Activated naive CD4-positive, alpha-beta T cell treated with anti-CD3 and anti-CD28 coated beads, Interleukin-2, amount 50 U/mL, for 24 hours (primary cell): ENCODE measurements at regions not wholly inside any gene's neighbourhood (a gene's known extent, or its start where the extent isn't known, plus 50 kb on each side); places are given as distances from the start of the nearest gene placed in this dataset.
"Not testable (repeated sequence)": the region's sequence is repeated elsewhere in the genome, so short reads cannot be mapped to it uniquely, and the experiment has no call there.

Experiments used
- H3K27ac Mint-ChIP-seq: one replicate; pipeline ENCODE4 v1.8.0; 2021; ENCODE audit warnings: mild to moderate bottlenecking, mixed read lengths
- H3K27me3 Mint-ChIP-seq: one replicate; pipeline ENCODE4 v1.8.0; 2021; ENCODE audit warnings: mixed read lengths
- H3K36me3 Mint-ChIP-seq: one replicate; pipeline ENCODE4 v1.8.0; 2021; ENCODE audit warnings: mixed read lengths
- H3K4me1 Mint-ChIP-seq: one replicate; pipeline ENCODE4 v1.8.0; 2021; ENCODE audit warnings: mixed read lengths
- H3K4me3 Mint-ChIP-seq: one replicate; pipeline ENCODE4 v1.8.0; 2021; ENCODE audit warnings: mild to moderate bottlenecking, mixed read lengths
- H3K9me3 Mint-ChIP-seq: one replicate; pipeline ENCODE4 v1.8.0; 2021; ENCODE audit warnings: mixed read lengths

DNA sequence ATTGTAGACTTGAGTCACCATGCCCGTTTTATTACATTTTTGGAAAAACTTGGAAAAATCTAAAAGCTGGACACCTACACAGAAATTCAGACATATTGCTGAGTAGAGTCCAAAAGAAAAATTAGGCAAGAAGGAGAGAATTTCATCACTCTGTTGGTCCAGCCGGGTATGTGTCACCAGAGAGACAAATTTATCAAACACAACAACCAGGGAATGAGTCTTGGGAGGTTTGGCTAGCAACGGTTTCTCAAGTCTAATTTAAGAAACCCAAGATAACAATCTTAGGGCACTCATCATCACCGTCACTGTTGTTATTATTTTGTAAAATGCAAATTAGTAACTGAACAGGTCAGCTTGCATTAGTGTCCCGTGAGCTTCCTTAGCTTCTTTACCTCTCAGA is 197.5 kb upstream of the C2CD4B start:
- Mint-ChIP-seq H3K27ac (no peak overlapping the region), H3K9me3 (no peaks in the 10 kb centered on the region), H3K4me1 (no peaks in the 10 kb centered on the region), H3K4me3 (no peak overlapping the region), H3K36me3 (no peaks in the 10 kb centered on the region), H3K27me3 (peaks cover 20% of the 10 kb centered on the region)

DNA sequence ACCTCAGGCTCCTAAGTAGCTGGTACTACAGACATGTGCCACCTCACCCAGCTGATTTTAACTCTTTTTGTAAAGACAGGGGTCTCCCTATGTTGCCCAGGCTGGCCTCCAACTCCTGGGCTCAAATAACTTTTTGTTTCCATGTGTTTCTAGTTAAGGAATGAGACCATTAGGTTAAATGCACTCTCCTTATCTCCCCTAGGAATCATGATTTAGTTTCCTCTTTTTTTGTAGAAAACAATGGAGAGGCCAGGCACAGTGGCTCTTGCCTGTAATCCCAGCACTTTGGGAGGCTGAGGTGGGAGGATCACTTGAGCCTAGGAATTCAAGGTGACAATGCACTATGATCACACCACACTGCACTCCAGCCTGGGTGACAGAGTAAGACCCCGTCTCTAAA is 198.8 kb upstream of the C2CD4B start:
- no peaks in the 10 kb centered on the region for H3K36me3 Mint-ChIP-seq
- H3K4me1 Mint-ChIP-seq: no peaks in the 10 kb centered on the region
- H3K4me3 Mint-ChIP-seq: no peak overlapping the region
- no peaks in the 10 kb centered on the region for H3K9me3 Mint-ChIP-seq
- H3K27ac Mint-ChIP-seq: no peak overlapping the region
- H3K27me3 Mint-ChIP-seq: peaks cover 19% of the 10 kb centered on the region

DNA sequence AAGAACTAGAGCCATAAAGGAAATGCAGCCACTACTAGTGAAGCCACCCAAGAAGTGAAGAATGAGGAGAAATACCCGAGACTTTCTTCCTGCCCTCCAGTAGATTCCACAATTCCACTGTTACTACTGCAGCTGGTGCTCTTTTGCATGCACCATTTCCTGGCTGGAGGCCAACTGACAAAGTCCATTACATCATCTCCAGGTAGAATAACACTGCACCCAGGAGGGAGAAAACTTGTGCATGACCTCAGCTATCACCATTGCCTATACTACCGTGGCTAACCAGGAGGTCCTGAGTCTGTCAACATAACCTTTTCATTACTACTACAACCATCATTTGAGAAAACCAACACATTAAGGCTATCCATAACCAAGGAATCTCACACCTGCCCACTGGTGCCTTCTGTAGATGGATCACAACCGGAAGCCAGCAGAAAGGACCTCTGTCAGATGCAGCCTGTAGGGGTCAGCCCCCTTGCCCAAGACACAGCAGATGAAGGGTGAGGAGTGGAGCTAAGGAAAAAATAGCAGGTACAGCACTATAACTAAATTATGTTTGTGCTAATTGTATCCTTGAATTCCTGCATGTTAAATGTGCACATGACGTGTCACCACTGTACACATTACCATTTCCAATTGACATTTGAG is 200.8 kb upstream of the C2CD4B start:
- Mint-ChIP-seq H3K4me3 (no peak overlapping the region), H3K27me3 (peaks cover 11% of the 10 kb centered on the region), H3K27ac (no peak overlapping the region), H3K36me3 (no peaks in the 10 kb centered on the region), H3K9me3 (no peaks in the 10 kb centered on the region), H3K4me1 (no peaks in the 10 kb centered on the region)

DNA sequence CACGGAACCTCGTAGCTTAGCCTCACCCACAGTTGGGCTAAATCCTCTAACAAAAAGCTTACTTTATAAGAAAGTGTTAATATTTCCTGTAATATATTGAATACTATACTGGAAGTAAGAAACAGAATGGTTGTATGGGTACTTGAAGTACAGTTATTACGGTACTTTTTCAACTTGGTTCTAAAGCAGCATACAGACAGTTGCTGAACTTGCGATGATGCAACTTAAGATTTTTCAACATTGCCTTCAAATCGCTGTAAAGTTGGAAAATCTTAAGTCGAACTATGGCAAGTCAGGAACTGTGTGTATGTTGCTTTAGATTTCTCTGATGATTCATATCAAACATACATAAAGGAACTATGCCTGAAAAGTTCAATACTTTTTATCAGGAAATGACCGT is 204.4 kb upstream of the C2CD4B start:
- no peak overlapping the region for H3K27ac Mint-ChIP-seq
- H3K27me3 Mint-ChIP-seq: peaks cover 11% of the 10 kb centered on the region
- no peaks in the 10 kb centered on the region for H3K36me3 Mint-ChIP-seq

GRCh38 chr15:62371683-62372082 is 206.6 kb upstream of the C2CD4B start:
- not testable (repeated sequence) for H3K27ac Mint-ChIP-seq, H3K4me3 Mint-ChIP-seq, H3K4me1 Mint-ChIP-seq, H3K9me3 Mint-ChIP-seq, H3K36me3 Mint-ChIP-seq
- H3K27me3 Mint-ChIP-seq: peaks cover 15% of the 10 kb centered on the region

More for the DNA sequence above, 204.4 kb upstream of the C2CD4B start:
- H3K4me1 Mint-ChIP-seq: no peaks in the 10 kb centered on the region
- H3K9me3 Mint-ChIP-seq: no peaks in the 10 kb centered on the region
- H3K4me3 Mint-ChIP-seq: no peak overlapping the region

DNA sequence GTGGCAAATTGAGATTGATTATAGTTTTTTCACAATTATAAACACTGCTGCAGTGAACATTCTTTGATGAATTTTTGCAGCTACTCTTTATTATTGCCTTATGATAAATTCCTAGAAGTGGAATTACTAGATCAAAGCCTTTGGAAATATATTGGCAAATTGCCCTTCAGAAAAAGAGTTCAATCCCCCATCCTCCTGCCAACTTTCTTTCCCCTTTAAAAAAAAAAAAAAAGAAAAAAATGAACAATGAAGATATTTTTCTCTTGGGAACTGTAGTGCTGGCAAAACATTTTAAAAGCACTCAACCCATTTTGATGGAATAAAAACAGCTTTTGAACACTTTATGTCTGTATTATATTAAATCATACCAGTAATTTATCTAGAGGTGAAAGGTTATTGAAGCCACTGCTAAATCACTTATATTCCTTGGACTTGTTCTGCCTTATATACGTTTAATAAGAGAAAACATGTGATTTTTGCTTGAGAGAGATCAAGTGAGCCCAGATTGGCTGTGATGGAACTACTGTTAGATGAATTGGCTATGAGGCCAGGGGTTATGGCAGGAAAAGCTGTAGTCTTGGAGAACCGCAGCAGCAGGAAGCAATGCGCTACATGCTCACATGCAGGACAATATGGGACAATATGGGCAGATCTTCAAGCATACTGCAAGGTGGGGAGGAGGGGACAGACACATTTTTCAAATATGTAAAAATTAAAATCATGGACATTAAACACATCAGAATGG is 212.8 kb upstream of the C2CD4B start:
- Mint-ChIP-seq H3K4me3 (no peak overlapping the region), H3K27me3 (peaks cover 13% of the 10 kb centered on the region), H3K4me1 (no peaks in the 10 kb centered on the region), H3K36me3 (no peaks in the 10 kb centered on the region), H3K27ac (no peak overlapping the region), H3K9me3 (no peaks in the 10 kb centered on the region)

DNA sequence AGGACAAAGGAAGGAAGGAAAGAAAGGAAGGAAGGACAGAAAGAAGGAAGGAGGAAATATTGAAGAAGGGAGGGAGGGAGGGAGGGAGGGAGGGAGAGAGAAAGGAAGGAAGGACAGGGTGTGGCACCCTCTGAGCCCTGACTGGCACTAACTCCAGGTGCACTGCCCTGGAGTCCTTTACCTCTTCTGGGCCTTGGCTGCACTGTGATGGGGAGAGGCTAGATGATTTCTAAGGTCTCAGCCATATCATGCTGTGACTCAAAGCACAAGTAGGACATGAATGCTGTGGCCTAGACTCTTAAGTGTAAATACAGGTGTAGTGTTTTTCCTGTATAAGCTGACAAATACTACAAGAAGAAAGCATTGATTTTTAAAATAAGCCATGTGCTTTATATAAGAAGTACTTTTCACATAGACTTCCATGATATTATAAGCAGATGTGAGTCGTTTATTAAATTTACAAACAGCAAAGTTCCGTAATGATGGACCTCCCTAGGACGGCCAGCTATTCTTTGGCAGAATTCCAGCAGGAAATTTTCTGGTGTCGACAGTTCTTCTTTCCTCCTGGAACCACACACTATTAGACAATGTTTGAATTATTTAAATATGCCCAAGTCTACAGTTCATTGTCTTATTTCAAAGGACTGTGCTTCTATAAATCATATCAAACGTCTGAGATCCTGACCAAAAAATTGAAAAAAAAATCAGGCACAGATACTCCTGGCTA is 213.8 kb upstream of the C2CD4B start:
- no peak overlapping the region for H3K27ac Mint-ChIP-seq
- H3K9me3 Mint-ChIP-seq: no peaks in the 10 kb centered on the region
- no peaks in the 10 kb centered on the region for H3K36me3 Mint-ChIP-seq
- no peaks in the 10 kb centered on the region for H3K4me1 Mint-ChIP-seq
- no peak overlapping the region for H3K4me3 Mint-ChIP-seq
- H3K27me3 Mint-ChIP-seq: peaks cover 14% of the 10 kb centered on the region

GRCh38 chr15:62380011-62380410 is 214.9 kb upstream of the C2CD4B start:
- H3K27me3 Mint-ChIP-seq: peaks cover 13% of the 10 kb centered on the region
- no peaks in the 10 kb centered on the region for H3K4me1 Mint-ChIP-seq

GRCh38 chr15:62382046-62382445 is 217.0 kb upstream of the C2CD4B start:
- H3K27me3 Mint-ChIP-seq: peaks cover 11% of the 10 kb centered on the region

More at GRCh38 chr15:62380011-62380410, 214.9 kb upstream of the C2CD4B start:
- Mint-ChIP-seq H3K36me3 (no peaks in the 10 kb centered on the region), H3K9me3 (no peaks in the 10 kb centered on the region), H3K27ac (no peak overlapping the region), H3K4me3 (no peak overlapping the region)

GRCh38 chr15:62389885-62390790 is 225.1 kb upstream of the C2CD4B start, which contains the start of gene TLN2:
TSS of gene TLN2 (plus strand) at chr15:62390550.
- H3K27ac Mint-ChIP-seq: peak within 1 kb of the TSS; percentile 77
- H3K9me3 Mint-ChIP-seq: no peaks in the 10 kb centered on the region
- peaks cover 18% of the 10 kb centered on the region for H3K4me1 Mint-ChIP-seq
- peaks cover 16% of the 10 kb centered on the region for H3K27me3 Mint-ChIP-seq
- peak within 1 kb of the TSS; percentile 94 for H3K4me3 Mint-ChIP-seq
- H3K36me3 Mint-ChIP-seq: no peaks in the 10 kb centered on the region

More at GRCh38 chr15:62382046-62382445, 217.0 kb upstream of the C2CD4B start:
- Mint-ChIP-seq H3K4me1 (no peaks in the 10 kb centered on the region), H3K9me3 (no peaks in the 10 kb centered on the region), H3K4me3 (no peak overlapping the region), H3K36me3 (no peaks in the 10 kb centered on the region), H3K27ac (no peak overlapping the region)

DNA sequence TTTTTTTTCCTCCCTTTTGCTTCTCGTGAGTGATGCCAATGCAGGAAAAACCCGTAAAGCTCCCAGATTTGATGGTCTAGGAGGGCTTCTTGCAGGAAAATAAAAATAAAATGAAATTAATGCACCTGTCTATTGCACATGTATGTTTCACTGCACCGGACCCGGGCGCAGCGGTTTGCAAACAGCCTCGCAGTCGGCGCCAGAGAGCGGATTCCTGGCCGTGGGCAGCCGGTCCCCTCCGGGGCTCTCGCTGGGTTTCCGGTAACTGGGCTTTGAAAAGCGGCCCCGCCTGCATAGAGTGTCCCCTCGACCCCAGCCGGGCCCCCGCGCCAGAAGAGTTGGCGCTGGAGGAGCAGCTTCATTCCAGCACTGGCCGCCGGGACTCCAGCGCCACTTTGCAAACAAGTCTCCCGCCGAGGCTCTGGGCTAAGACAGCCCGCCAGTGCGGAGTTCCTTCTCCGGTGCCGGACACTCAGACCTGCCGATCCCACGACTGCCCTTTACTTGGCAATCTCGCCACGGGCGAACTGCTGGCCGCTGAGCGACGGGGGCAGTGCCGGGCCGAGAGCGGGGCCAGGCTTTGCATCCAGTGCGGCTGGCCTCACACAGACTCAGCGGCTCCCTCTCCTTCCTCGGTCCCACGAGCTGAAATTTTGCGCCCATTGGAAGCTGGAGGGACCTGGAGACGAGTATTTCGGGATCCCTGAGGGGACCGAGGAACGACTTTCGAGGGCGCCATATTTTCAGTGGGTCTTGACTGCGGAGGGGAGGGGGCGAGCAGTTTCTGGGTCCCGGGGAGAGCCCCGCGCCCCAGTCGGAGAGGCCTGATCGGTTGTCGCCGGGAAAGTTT is 225.9 kb upstream of the C2CD4B start:
- Mint-ChIP-seq H3K27ac (no peak overlapping the region), H3K9me3 (no peaks in the 10 kb centered on the region), H3K36me3 (no peaks in the 10 kb centered on the region), H3K27me3 (peaks cover 17% of the 10 kb centered on the region), H3K4me1 (peaks cover 18% of the 10 kb centered on the region), H3K4me3 (peak overlapping the region; percentile 89)

DNA sequence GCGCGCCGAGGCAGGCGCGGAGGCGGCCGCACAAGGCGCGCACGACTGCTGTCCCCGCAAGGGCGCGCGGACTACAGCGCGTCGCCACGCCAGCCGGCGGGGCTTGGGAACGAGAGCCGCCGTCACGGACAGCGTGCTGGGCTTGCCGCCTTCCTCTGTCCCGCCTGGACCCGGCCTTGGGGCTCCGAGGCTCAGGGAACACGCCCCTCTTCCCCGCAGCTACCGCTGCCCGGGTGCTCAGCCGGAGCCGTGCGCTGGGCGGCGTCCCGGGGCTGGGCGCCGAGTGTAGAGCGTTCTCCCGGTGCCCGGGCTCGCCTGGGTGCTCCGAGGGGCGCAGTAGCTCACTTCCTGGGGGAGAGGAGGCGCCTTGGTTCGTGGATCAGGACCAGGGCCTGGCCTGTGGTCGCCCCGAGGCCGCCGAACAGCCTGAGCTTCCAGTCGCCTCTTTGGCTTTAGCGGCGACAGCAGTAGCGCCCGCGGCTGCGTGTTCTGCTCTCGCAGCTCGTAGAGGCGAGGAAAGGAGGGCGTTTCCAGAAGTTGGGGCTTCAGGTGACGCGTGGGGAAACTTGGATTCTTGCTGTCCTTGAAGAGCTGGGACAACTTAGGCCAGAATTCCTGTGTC is 226.7 kb upstream of the C2CD4B start:
- H3K36me3 Mint-ChIP-seq: no peaks in the 10 kb centered on the region
- H3K4me1 Mint-ChIP-seq: peaks cover 18% of the 10 kb centered on the region
- H3K27ac Mint-ChIP-seq: no peak overlapping the region
- H3K27me3 Mint-ChIP-seq: peaks cover 18% of the 10 kb centered on the region
- H3K9me3 Mint-ChIP-seq: no peaks in the 10 kb centered on the region
- peak overlapping the region; percentile 89 for H3K4me3 Mint-ChIP-seq

DNA sequence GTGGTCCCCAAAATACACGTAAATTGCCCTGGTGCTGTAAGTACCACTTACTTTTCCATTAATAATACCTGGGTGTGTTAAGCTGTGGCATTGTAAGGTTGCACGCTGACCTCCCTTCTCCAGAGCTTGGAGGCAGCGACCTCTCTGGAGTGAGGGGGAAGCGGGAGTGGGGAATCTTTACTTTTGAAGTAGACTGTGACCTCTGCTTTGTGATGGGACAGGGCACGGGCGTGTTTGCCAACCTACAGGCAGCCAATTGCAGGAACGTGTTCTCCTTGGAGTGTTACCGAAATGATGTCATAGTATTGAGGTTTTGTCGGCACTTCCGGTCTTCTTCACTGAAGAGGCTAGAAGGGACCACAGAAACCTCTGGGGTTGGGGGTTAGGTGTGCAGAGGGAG is 227.3 kb upstream of the C2CD4B start:
- peaks cover 18% of the 10 kb centered on the region for H3K27me3 Mint-ChIP-seq
- no peaks in the 10 kb centered on the region for H3K36me3 Mint-ChIP-seq
- H3K4me1 Mint-ChIP-seq: peaks cover 18% of the 10 kb centered on the region
- H3K4me3 Mint-ChIP-seq: peak overlapping the region; percentile 89
- H3K9me3 Mint-ChIP-seq: no peaks in the 10 kb centered on the region
- no peak overlapping the region for H3K27ac Mint-ChIP-seq

DNA sequence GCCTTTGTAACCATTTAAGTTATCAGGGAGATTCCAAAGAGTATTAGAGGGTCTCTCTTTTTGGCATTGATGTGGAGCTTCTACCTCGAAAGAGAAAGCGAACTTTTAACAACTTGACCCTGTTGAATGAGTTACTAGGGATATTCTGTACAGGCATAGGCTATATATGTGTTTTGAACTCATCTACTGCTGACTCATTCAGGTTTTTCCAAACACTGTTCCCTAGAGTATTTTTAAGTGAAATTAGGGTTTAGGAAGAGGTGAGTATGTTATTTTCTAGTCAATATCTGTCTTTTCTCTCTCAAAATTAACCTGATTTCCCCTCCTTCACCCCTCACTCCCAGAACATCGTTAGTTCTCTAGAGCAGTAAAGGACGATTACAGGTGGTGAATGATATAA is 228.1 kb upstream of the C2CD4B start:
- peaks cover 21% of the 10 kb centered on the region for H3K27me3 Mint-ChIP-seq
- peaks cover 18% of the 10 kb centered on the region for H3K4me1 Mint-ChIP-seq
- no peak overlapping the region for H3K4me3 Mint-ChIP-seq
- H3K9me3 Mint-ChIP-seq: peaks cover 2% of the 10 kb centered on the region
- H3K27ac Mint-ChIP-seq: no peak overlapping the region
- no peaks in the 10 kb centered on the region for H3K36me3 Mint-ChIP-seq
